ENCODE measurements at regions not wholly inside any gene's neighbourhood (a gene's known extent, or its start where the extent isn't known, plus 50 kb on each side); places are given as distances from the start of the nearest gene placed in this dataset.

GRCh38 chr16:85327731-85328675 lies 215.7 kb upstream of the CIBAR2 start:
- no peak for TF ChIP-seq CTCF (IDR thresholded peaks at IDR 0.05)
- Histone ChIP-seq H3K27ac (no peak overlapping the region), H3K4me1 (ENCODE audit: control insufficient read depth in 1 of 2, insufficient read depth in 1 of 2, low read depth in 1 of 2, low read length in 1 of 2) (no peaks in the 10 kb centered on the region)

GRCh38 chr16:85328676-85329058 lies 216.4 kb upstream of the CIBAR2 start:
- Histone ChIP-seq H3K36me3 (no peaks in the 10 kb centered on the region), H3K4me1 (ENCODE audit: control insufficient read depth in 1 of 2, insufficient read depth in 1 of 2, low read depth in 1 of 2, low read length in 1 of 2) (no peaks in the 10 kb centered on the region)
- no peak for TF ChIP-seq CTCF (IDR thresholded peaks at IDR 0.05)

More at GRCh38 chr16:85327731-85328675, 215.7 kb upstream of the CIBAR2 start:
- H3K36me3 ChIP-seq, result no peaks in the 10 kb centered on the region
- no peaks in the 10 kb centered on the region for H3K9me3 ChIP-seq
- H3K27me3 ChIP-seq, result peaks cover 61% of the 10 kb centered on the region
- H3K4me3 ChIP-seq (ENCODE audit: low read depth in 1 of 2, low read length in 1 of 2), result no peak overlapping the region

GRCh38 chr16:85329059-85329812 lies 217.0 kb upstream of the CIBAR2 start:
- Histone ChIP-seq H3K4me1 (ENCODE audit: control insufficient read depth in 1 of 2, insufficient read depth in 1 of 2, low read depth in 1 of 2, low read length in 1 of 2) (no peaks in the 10 kb centered on the region), H3K4me3 (ENCODE audit: low read depth in 1 of 2, low read length in 1 of 2) (no peak overlapping the region), H3K36me3 (no peaks in the 10 kb centered on the region), H3K27me3 (peaks cover 73% of the 10 kb centered on the region), H3K27ac (no peak overlapping the region), H3K9me3 (no peaks in the 10 kb centered on the region)
- TF ChIP-seq CTCF (IDR thresholded peaks at IDR 0.05), result no peak

More at GRCh38 chr16:85328676-85329058, 216.4 kb upstream of the CIBAR2 start:
- H3K27me3 ChIP-seq, result peaks cover 67% of the 10 kb centered on the region
- H3K4me3 ChIP-seq (ENCODE audit: low read depth in 1 of 2, low read length in 1 of 2), result no peak overlapping the region
- no peak overlapping the region for H3K27ac ChIP-seq
- no peaks in the 10 kb centered on the region for H3K9me3 ChIP-seq

GRCh38 chr16:85330006-85330693 lies 217.9 kb upstream of the CIBAR2 start:
- no peak for TF ChIP-seq CTCF (IDR thresholded peaks at IDR 0.05)
- H3K36me3 ChIP-seq, result no peaks in the 10 kb centered on the region
- no peaks in the 10 kb centered on the region for H3K4me1 ChIP-seq (ENCODE audit: control insufficient read depth in 1 of 2, insufficient read depth in 1 of 2, low read depth in 1 of 2, low read length in 1 of 2)
- H3K27ac ChIP-seq, result no peak overlapping the region
- H3K4me3 ChIP-seq (ENCODE audit: low read depth in 1 of 2, low read length in 1 of 2), result no peak overlapping the region
- peaks cover 82% of the 10 kb centered on the region for H3K27me3 ChIP-seq
- H3K9me3 ChIP-seq, result no peaks in the 10 kb centered on the region

- no peaks in the 10 kb centered on the region for H3K4me1 ChIP-seq (ENCODE audit: control insufficient read depth in 1 of 2, insufficient read depth in 1 of 2, low read depth in 1 of 2, low read length in 1 of 2)
- TF ChIP-seq CTCF (IDR thresholded peaks at IDR 0.05), result no peak
These were observed 218.5 kb upstream of the CIBAR2 start for GRCh38 chr16:85330694-85331188.

More at GRCh38 chr16:85330694-85331188, 218.5 kb upstream of the CIBAR2 start:
- Histone ChIP-seq H3K27ac (no peak overlapping the region), H3K27me3 (peaks cover 88% of the 10 kb centered on the region), H3K9me3 (no peaks in the 10 kb centered on the region), H3K36me3 (no peaks in the 10 kb centered on the region), H3K4me3 (ENCODE audit: low read depth in 1 of 2, low read length in 1 of 2) (no peak overlapping the region)
